ENCODE measurements at regions not wholly inside any gene's neighbourhood (a gene's known extent, or its start where the extent isn't known, plus 50 kb on each side); places are given as distances from the start of the nearest gene placed in this dataset.

- TF ChIP-seq CTCF (conservative IDR thresholded peaks at IDR 0.05; ENCODE audit: low read length) (no peak), EZH2phosphoT487 (IDR thresholded peaks at IDR 0.05; ENCODE audit: borderline replicate concordance, low read depth, low read length) (no peak)
Observed at GRCh38 chr13:105290596-105290995, 1244.9 kb downstream of the EFNB2 start.

All from OCI-LY7 (cell line).